HG03095 (cell line): ENCODE measurements at regions not wholly inside any gene's neighbourhood (a gene's known extent, or its start where the extent isn't known, plus 50 kb on each side); places are given as distances from the start of the nearest gene placed in this dataset.

Experiments used
- ATAC-seq: cut with Tn5 transposase; IDR thresholded peaks from one replicate; pipeline ENCODE4 v1.9.1; 2021; ENCODE audit warnings: moderate library complexity; ENCODE audit not compliant: unreplicated experiment

GRCh38 chr12:115243933-115244628 lies 560.1 kb upstream of the TBX3 start:
- ATAC-seq = no peak

- ATAC-seq = no peak
These were observed 556.3 kb upstream of the TBX3 start for GRCh38 chr12:115240251-115240650.

GRCh38 chr12:115235880-115236279 lies 551.9 kb upstream of the TBX3 start:
- no peak for ATAC-seq

GRCh38 chr12:115233891-115234543 lies 550.0 kb upstream of the TBX3 start:
- no peak for ATAC-seq

- ATAC-seq = no peak
These were observed 548.6 kb upstream of the TBX3 start for GRCh38 chr12:115232455-115233156.

GRCh38 chr12:115230606-115231005 lies 546.6 kb upstream of the TBX3 start:
- no peak for ATAC-seq

- ATAC-seq = no peak
These were observed 545.5 kb upstream of the TBX3 start for GRCh38 chr12:115229517-115229916.

- ATAC-seq = no peak
These were observed 544.5 kb upstream of the TBX3 start for GRCh38 chr12:115228434-115228833.

GRCh38 chr12:115227137-115227615 lies 543.2 kb upstream of the TBX3 start:
- ATAC-seq = no peak

GRCh38 chr12:115225845-115226244 lies 541.9 kb upstream of the TBX3 start:
- ATAC-seq = no peak

- ATAC-seq = no peak
These were observed 540.0 kb upstream of the TBX3 start for GRCh38 chr12:115223991-115224390.

- ATAC-seq = no peak
These were observed 539.3 kb upstream of the TBX3 start for GRCh38 chr12:115223322-115223721.

GRCh38 chr12:115222220-115222619 lies 538.2 kb upstream of the TBX3 start:
- no peak for ATAC-seq

GRCh38 chr12:115216301-115216700 lies 532.3 kb upstream of the TBX3 start:
- no peak for ATAC-seq

- ATAC-seq = no peak
These were observed 531.6 kb upstream of the TBX3 start for GRCh38 chr12:115215544-115215943.

GRCh38 chr12:115213538-115214016 lies 529.6 kb upstream of the TBX3 start:
- ATAC-seq = no peak

GRCh38 chr12:115213118-115213517 lies 529.1 kb upstream of the TBX3 start:
- ATAC-seq = no peak

GRCh38 chr12:115212356-115212755 lies 528.4 kb upstream of the TBX3 start:
- no peak for ATAC-seq

- no peak for ATAC-seq
These were observed 526.7 kb upstream of the TBX3 start for GRCh38 chr12:115210533-115211252.

GRCh38 chr12:115209230-115209629 lies 525.3 kb upstream of the TBX3 start:
- no peak for ATAC-seq

- ATAC-seq = no peak
These were observed 524.1 kb upstream of the TBX3 start for GRCh38 chr12:115208098-115208497.
